OCI-LY3 (cell line): ENCODE measurements at regions not wholly inside any gene's neighbourhood (a gene's known extent, or its start where the extent isn't known, plus 50 kb on each side); places are given as distances from the start of the nearest gene placed in this dataset.

Source experiments
- CTCF ChIP-seq: fragments of 200-600, 300-600 bp; sonication (generic); IDR thresholded peaks from 2 replicates; pipeline ENCODE4 v1.5.1; 2014; ENCODE audit warnings: antibody characterized with exemption, low read length, low read depth
- EZH2phosphoT487 ChIP-seq: fragments of 200-600 bp; shearing (Covaris generic); IDR thresholded peaks from 2 replicates; pipeline ENCODE4 v1.6.1; 2018; ENCODE audit warnings: antibody characterized with exemption, mixed run types, low read depth

GRCh38 chr2:123456416-123456815 is 568.7 kb upstream of the CNTNAP5 start:
- TF ChIP-seq EZH2phosphoT487 (no peak), CTCF (no peak)
